Stimulated activated CD4-positive, alpha-beta T cell treated with anti-CD3 and anti-CD28 coated beads, TNF-alpha, amount 100 ng/mL, for 4 hours (primary cell): ENCODE measurements at regions not wholly inside any gene's neighbourhood (a gene's known extent, or its start where the extent isn't known, plus 50 kb on each side); places are given as distances from the start of the nearest gene placed in this dataset.
"Not testable (repeated sequence)": the region's sequence is repeated elsewhere in the genome, so short reads cannot be mapped to it uniquely, and the experiment has no call there.

ENCODE experiments used
- DNase-seq, 3 experiments: peaks; one replicate each; pipeline ENCODE4 v3.0.0-alpha.2; 2020; ENCODE audit warnings: low read depth in 3 of 3

- DNase-seq, result peak in 2 of 3 experiments; percentile 32 to 53
Measured at GRCh38 chr2:111395350-111396128, 274.8 kb downstream of the BCL2L11 start.

DNA sequence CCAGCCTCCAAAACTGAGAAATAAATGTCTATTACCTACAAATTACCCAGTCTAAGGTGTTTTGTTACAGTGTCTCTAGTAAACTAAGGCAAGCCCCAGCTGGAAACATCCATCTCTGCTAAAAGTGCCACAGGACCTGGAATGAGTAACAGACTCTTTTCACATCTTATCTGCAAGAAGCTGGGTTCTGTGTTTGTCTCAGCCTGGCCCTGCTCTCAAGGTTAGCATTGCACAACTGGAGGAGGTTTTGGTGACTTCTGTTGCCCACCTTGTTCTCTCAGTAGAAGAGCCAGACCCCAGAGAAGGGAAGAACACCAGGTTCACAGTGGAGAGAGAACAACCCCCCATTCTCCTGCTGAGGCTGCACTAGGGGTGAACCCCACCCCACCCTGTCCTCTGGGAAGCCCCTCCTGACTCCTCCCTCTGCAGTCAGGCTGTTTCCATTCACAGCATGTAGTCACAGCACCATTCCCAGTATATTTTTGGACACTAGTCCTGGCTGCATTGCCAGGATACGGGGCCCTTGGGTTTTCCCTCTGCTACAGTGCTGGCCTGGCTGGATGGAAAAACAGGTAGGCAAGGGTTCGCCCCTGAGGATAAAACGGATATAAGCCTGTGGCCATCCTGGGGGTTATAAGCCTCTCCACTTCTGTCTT is 280.0 kb downstream of the BCL2L11 start:
- not testable (repeated sequence) for DNase-seq

GRCh38 chr2:111401270-111402140 is 280.8 kb downstream of the BCL2L11 start:
- not testable (repeated sequence) for DNase-seq

DNA sequence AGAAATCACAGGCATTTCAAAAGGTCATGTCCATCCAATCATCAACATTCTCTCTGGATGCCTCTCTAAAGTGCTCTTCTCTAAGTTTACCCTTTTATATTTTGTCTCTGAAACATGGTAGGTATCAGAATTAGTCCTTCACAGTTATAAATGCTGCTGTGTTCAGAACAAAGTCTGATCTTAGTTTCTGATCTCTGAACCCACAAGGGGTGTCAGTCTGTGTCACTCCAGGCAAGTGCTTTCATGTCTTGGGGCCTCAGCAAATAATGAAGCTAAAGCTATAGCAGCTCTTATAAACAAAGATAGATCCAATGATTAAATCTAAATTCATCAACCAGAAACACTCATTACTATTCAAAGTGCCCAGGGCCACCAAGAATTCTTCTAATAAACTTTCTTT is 281.7 kb downstream of the BCL2L11 start:
- DNase-seq, result not testable (repeated sequence)

- DNase-seq, result not testable (repeated sequence)
Measured at GRCh38 chr2:111403287-111403686, 282.6 kb downstream of the BCL2L11 start.

DNA sequence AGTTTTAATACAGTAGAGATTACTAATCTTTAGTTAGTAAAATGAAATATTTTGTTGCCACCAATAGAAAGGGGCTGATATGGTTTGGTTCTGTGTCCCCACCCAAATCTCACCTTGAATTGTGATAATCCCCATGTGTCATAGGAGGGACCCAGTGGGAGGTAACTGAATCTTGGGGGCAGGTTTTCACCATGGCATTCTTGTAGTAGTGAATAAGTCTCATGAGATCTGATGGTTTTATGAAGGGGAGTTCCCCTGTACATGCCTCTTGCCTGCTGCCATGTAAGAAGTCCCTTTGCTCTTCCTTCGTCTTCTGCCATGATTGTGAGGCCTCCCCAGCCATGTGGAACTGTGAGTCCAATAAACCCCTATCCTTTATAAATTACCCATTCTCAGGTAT is 285.9 kb downstream of the BCL2L11 start:
- DNase-seq, result not testable (repeated sequence)

- not testable (repeated sequence) for DNase-seq
Measured at GRCh38 chr2:111407632-111408194, 287.0 kb downstream of the BCL2L11 start.

- not testable (repeated sequence) for DNase-seq
Measured at GRCh38 chr2:111410868-111411406, 290.2 kb downstream of the BCL2L11 start.

DNA sequence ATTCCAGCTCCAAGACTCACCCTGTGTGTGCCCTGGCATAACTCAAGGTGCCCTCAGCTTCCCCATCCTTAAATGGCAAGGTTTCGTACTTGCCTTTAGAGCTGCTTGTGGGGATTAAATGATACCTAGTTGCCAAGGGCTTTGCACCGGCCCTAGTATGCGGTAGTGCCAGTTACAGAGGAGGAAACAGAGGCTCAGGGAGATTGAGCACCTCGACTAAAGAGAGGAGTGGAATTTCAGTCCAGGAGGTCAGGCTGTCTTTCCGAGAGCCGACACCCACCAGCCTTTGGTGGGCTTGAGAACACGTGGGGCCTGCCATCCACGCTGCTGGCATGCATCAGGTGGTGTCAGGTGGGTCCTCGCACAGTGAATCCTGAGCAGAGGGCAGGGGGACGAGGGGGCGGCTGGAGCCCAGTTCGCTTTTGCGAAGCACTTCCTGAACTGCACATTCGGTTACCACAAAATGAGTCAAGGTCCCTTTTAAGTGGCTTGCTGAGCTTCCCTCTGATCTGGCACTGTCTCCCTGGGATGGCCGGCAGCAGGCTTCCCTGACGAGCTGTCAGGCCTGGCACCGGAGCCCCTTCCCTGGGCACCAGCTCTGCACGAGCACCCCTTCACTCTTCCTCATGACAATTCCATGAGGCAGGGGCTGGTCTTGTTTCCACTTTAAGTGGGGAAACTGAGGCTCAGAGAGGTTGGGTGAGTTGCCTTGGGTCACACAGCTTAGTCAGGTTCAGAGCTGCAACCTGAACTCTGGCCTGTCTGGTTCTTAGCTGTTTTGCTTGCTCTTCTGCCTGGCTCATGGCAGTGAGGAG is 291.4 kb downstream of the BCL2L11 start:
- not testable (repeated sequence) for DNase-seq

- not testable (repeated sequence) for DNase-seq
Measured at GRCh38 chr2:111412841-111413650, 292.3 kb downstream of the BCL2L11 start.

DNA sequence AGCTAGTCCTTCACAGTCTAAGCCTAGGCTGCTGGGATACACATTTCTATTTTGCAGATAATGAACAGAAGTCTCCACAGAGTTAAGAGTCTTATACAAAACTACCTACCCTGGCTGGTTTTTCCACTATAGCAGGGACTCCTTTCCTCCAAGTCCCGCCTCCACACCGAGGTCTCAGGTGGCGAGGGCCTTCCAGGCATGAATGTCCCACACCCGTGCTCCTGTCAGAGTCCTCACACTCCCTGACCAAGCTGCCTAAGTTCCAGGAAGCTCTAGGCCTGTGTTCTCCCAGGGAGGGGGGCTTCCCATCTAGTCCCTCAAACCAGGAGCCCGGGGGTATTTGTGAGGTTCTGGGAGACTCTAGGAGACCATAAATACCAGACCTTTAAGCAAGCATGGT is 293.2 kb downstream of the BCL2L11 start:
- not testable (repeated sequence) for DNase-seq

DNA sequence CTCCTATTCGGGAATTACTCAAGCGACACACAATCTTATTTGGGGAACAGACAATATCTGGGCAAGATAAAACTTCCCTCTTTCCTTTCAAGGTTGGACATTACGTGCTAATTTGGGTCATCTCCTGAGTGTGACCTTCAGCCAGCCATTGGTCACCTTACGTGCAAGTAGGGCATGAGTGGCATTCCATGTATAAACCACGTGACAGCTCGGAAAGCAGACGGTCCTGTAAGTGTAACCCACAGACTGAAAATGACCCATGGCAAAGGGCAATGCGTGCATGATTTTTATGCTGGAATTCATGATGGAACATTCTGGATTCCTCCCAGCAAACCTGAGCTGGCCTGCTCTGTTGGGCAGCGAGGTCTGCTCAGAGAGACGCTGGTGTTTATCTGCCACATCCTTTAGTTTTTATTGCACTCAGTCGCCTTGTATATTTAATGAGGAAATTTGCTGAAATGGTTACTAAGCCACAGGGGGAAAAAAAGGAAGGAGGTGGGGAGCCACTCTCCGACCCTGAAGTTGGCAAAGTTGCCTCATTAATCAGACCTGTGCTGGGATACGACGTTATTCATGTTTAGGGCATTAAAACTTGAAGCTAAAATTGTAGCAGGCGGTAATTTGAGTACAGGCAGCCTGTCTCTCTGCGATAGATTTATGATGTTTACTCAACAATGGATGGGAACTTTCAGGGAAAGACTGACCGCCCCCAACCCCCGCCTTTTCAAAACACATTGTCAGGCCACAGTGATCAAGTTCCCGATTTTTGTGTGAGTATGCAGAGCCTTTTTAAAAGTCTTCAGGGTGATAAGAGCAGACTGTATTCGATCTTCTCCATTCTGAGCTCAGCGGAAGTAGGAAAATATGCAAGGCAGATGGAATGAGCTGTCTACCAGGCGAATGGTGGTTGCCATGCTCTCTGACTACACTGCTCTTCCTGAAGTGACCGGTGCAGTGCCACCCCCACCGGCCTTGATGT is 295.3 kb downstream of the BCL2L11 start:
- not testable (repeated sequence) for DNase-seq

DNA sequence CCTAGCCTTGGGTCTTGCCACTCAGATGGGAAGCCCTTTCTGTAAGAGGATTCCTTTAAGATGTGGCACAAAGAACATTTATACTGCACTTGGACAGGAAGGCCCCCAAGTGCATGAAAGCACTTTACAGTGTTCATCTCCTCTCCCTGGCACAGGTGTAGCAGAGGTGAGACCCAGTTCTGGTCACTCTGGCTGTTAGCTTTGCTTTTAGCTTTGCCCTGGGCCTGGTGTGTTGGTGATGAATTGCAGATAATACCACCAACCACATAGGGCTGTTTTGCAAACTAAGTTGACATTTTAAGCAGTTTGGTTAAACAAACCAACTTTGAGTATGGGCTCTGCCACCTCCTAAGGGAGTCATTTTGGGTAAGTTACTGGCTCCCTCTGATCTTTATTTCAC is 296.3 kb downstream of the BCL2L11 start:
- not testable (repeated sequence) for DNase-seq

DNA sequence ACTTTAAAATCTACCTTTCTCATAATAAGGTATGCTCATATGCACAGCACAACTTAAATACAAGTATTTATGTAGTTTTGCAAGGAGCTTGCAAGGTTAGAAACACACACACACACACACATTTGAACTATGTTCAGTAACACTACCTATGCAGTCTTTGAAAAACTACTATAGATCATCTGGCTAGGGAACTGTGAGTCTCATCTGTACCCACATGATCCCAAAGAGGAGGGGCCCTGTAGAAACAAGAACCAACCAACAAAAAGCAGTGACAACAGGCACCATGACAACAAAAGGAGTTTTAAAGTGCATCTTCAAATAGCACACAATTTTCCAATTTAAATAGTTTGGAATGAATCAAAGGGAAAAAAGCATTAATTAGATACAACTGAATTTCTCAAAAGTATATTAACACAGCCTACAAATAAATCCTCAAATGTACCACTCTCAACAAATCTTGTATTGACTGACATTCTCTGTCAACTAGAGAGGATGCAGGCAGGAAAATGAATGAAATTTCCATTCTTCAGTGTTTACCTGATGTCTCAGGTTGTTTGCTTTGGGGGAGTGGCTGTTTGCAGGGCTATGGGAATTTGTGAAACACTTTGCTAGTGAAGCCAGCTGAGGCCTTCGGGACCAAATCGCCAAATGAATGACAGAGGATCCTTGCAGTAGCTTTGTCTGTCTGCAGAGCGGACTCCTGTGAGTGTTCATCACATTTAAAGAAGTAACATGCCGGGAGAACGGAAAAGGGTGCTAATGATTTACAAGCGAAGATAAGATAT is 297.6 kb downstream of the BCL2L11 start:
- not testable (repeated sequence) for DNase-seq

DNA sequence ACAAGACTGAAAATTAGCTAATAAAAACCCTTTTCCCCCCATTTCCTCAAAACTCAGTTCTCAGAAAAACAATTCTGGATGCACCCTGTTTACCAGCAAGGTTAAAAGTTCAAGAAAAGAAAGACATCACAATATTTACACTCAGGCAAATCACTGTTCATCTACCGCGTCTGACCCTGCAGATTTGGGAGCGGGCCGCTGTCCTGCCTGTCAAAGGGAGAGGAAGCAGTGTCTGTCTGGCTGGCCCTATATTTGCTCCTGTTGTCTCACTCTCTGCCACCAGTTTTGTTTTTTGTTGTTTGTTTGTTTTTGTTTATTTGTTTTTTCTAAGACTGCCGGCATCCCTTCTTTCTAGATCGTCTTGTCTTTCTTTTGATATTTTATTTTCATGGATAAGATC is 299.4 kb downstream of the BCL2L11 start:
- DNase-seq, result not testable (repeated sequence)

DNA sequence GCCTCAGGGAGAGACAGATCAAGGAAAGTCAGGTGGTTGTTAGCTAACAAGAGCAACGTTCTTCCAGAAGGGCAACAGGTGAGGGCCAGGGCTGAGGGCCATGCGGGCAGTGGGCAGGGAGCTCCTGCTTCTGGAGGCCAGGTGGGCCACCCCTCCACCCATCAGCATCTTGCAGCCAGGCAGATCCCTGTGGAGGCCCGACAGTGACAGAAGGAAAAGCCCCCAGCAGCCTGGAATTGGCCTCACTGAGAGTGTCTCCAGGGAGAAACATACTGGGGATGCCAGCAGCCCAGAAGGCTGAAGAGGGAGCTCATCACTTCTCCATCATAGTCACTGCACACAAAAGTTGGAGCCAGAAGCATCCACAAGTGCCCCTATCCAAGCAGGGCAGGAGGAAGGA is 300.1 kb downstream of the BCL2L11 start:
- not testable (repeated sequence) for DNase-seq

DNA sequence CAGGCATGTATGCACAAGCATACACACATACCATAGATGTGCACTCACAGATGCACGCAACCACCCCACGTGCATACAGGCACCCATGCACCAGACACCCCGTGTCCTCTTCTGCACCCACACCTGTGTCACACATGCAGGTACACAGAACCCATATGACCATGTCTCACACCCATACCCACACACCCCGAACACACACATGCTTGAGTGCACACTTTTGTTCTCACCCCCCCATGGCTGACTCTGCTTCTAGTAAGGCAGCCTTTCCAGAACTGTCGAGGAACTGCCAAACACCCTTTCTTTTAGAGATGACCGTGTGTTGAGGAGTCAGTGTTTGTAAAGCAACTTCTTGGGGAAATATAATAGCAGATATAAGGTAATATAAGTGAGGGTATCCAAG is 301.2 kb downstream of the BCL2L11 start:
- not testable (repeated sequence) for DNase-seq

DNA sequence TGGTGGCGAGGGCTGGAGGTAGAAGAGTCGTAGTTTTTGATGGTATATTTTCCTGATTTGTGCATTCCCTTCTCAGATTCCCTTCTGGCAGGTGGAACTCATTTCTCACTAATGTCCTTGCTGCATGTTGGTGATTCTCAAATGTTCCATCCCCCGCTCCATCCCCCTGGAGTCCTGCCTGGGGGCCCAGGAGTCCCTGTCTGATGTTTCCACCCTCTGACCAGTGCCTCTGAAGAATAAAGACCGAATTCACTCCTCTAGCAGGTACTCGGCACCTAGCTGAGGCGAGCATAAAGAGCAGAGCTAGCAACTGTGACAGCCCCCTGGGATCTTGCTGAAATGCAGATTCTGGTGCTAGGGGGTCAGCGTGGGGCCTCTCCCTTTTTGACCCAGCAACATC is 301.8 kb downstream of the BCL2L11 start:
- DNase-seq, result not testable (repeated sequence)
